SK-MEL-5 (cell line): ENCODE measurements at regions not wholly inside any gene's neighbourhood (a gene's known extent, or its start where the extent isn't known, plus 50 kb on each side); places are given as distances from the start of the nearest gene placed in this dataset.
A peak's percentile ranks its signal among the peaks of the same experiment; 100 is the strongest.
"Not testable (repeated sequence)": the region's sequence is repeated elsewhere in the genome, so short reads cannot be mapped to it uniquely, and the experiment has no call there.

Source experiments
- DNase-seq: peaks from one replicate; pipeline ENCODE4 v3.0.0-alpha.2; 2016; ENCODE audit warnings: low read depth, low spot score
- in situ Hi-C: cut with HindIII; loops from 2 replicates; pipeline ENCODE4 v1.10.0; 2016; ENCODE audit warnings: low sequenced_read_pairs, high pct_unique_total_duplicates, low pct_unique_long_range_greater_than_20kb

GRCh38 chr14:25396128-25396527 lies 346.2 kb upstream of the STXBP6 start:
- in situ Hi-C loops = no loop called here
- no peak for DNase-seq

- no peak for DNase-seq
- in situ Hi-C loops = no loop called here
Observed at GRCh38 chr14:25394791-25395391, 344.9 kb upstream of the STXBP6 start.

GRCh38 chr14:25394356-25394755 lies 344.4 kb upstream of the STXBP6 start:
- DNase-seq = no peak
- in situ Hi-C loops = no loop called here

GRCh38 chr14:25389948-25390347 lies 340.0 kb upstream of the STXBP6 start:
- in situ Hi-C loops = no loop called here

GRCh38 chr14:25381498-25381897 lies 331.6 kb upstream of the STXBP6 start:
- in situ Hi-C loops = no loop called here
- peak; percentile 86 for DNase-seq

More at GRCh38 chr14:25389948-25390347, 340.0 kb upstream of the STXBP6 start:
- DNase-seq = no peak

GRCh38 chr14:25375639-25376038 lies 325.7 kb upstream of the STXBP6 start:
- in situ Hi-C loops = no loop called here
- no peak for DNase-seq

- in situ Hi-C loops = no loop called here
- no peak for DNase-seq
Observed at GRCh38 chr14:25371068-25371467, 321.1 kb upstream of the STXBP6 start.

GRCh38 chr14:25370057-25370456 lies 320.1 kb upstream of the STXBP6 start:
- DNase-seq, in situ Hi-C loops: not testable (repeated sequence)

GRCh38 chr14:25358330-25358729 lies 308.4 kb upstream of the STXBP6 start:
- in situ Hi-C loops = no loop called here
- DNase-seq = no peak

- in situ Hi-C loops = no loop called here
Observed at GRCh38 chr14:25351269-25351668, 301.3 kb upstream of the STXBP6 start.

GRCh38 chr14:25350802-25351201 lies 300.9 kb upstream of the STXBP6 start:
- no peak for DNase-seq
- in situ Hi-C loops = no loop called here

More at GRCh38 chr14:25351269-25351668, 301.3 kb upstream of the STXBP6 start:
- no peak for DNase-seq

- in situ Hi-C loops = no loop called here
Observed at GRCh38 chr14:25350021-25350420, 300.1 kb upstream of the STXBP6 start.

GRCh38 chr14:25349269-25349668 lies 299.3 kb upstream of the STXBP6 start:
- in situ Hi-C loops = no loop called here
- DNase-seq = no peak

More at GRCh38 chr14:25350021-25350420, 300.1 kb upstream of the STXBP6 start:
- DNase-seq = no peak

GRCh38 chr14:25340882-25341281 lies 290.9 kb upstream of the STXBP6 start:
- in situ Hi-C loops = no loop called here
- no peak for DNase-seq

- no peak for DNase-seq
- in situ Hi-C loops = no loop called here
Observed at GRCh38 chr14:25322784-25323183, 272.8 kb upstream of the STXBP6 start.

- in situ Hi-C loops, DNase-seq: not testable (repeated sequence)
Observed at GRCh38 chr14:25316007-25316406, 266.1 kb upstream of the STXBP6 start.

GRCh38 chr14:25308244-25308643 lies 258.3 kb upstream of the STXBP6 start:
- peak; percentile 28 for DNase-seq
- in situ Hi-C loops = no loop called here

- DNase-seq = no peak
- in situ Hi-C loops = no loop called here
Observed at GRCh38 chr14:25303934-25304333, 254.0 kb upstream of the STXBP6 start.

GRCh38 chr14:25298238-25298637 lies 248.3 kb upstream of the STXBP6 start:
- in situ Hi-C loops = no loop called here
- DNase-seq = no peak

- DNase-seq, in situ Hi-C loops: not testable (repeated sequence)
Observed at GRCh38 chr14:25290154-25290553, 240.2 kb upstream of the STXBP6 start.
